Duodenal mucosa (tissue), 2 donors: ENCODE measurements at regions not wholly inside any gene's neighbourhood (a gene's known extent, or its start where the extent isn't known, plus 50 kb on each side); places are given as distances from the start of the nearest gene placed in this dataset.

Experiments used
- H3K27ac ChIP-seq: one replicate; pipeline ENCODE4 v1.7.0; 2013; ENCODE audit warnings: low read depth, low read length
- H3K27me3 ChIP-seq, 2 donors: one replicate each; pipeline ENCODE4 v1.7.0; 2013; ENCODE audit warnings: low read length in 2 of 2, control low read depth in 1 of 2; ENCODE audit not compliant: insufficient read depth in 2 of 2, control insufficient read depth in 1 of 2
- H3K36me3 ChIP-seq, 2 donors: one replicate each; pipeline ENCODE4 v1.7.0; 2013; ENCODE audit warnings: low read length in 2 of 2, control low read depth in 1 of 2; ENCODE audit not compliant: insufficient read depth in 2 of 2, control insufficient read depth in 1 of 2
- H3K4me1 ChIP-seq, 2 donors: one replicate each; pipeline ENCODE4 v1.7.0; 2013; ENCODE audit warnings: low read length in 2 of 2, control low read depth in 1 of 2; ENCODE audit not compliant: insufficient read depth in 2 of 2, control insufficient read depth in 1 of 2
- H3K4me3 ChIP-seq, 2 donors: one replicate each; pipeline ENCODE4 v1.7.0; 2013; ENCODE audit warnings: low read length in 2 of 2, low read depth in 1 of 2
- H3K9ac ChIP-seq, 2 donors: one replicate each; pipeline ENCODE4 v1.7.0; 2013; ENCODE audit warnings: low read length in 2 of 2, low read depth in 1 of 2
- H3K9me3 ChIP-seq, 2 donors: one replicate each; pipeline ENCODE4 v1.7.0; 2013; ENCODE audit warnings: low read length in 2 of 2, control low read depth in 1 of 2; ENCODE audit not compliant: control insufficient read depth in 1 of 2

- Histone ChIP-seq H3K9me3 (no peaks in the 10 kb centered on the region), H3K27me3 (no peaks in the 10 kb centered on the region), H3K9ac (no peak overlapping the region), H3K4me1 (no peaks in the 10 kb centered on the region), H3K36me3 (no peaks in the 10 kb centered on the region), H3K4me3 (no peak overlapping the region), H3K27ac (no peak overlapping the region)
These were observed 782.7 kb upstream of the CELF2 start for GRCh38 chr10:10235003-10235402.

- Histone ChIP-seq H3K9ac (no peak overlapping the region), H3K27ac (no peak overlapping the region), H3K4me1 (no peaks in the 10 kb centered on the region)
These were observed 770.1 kb upstream of the CELF2 start for GRCh38 chr10:10247585-10247984.

DNA sequence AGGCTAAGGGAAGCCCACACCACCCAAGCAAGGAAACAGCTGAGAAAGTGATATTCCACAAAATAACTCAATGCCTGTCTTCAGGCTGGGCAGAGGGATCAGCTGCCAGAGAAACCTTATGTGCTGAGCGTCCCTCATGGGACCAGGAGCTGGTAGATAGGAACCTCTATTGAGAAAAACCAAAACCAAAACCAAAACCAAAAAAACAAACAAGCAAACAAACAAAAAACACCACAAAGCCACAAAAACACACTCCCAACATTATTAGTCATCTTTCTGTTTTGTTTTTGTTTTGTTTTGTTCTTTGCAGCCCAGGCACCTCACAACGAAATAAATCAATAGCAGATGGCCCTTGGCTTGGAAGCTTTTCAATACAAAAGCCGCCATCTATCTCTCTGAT, 760.8 kb upstream of the CELF2 start:
- Histone ChIP-seq H3K4me1 (no peaks in the 10 kb centered on the region), H3K9me3 (peaks cover 0 to 7% of the 10 kb centered on the region in 2 donors)

More at GRCh38 chr10:10247585-10247984, 770.1 kb upstream of the CELF2 start:
- no peaks in the 10 kb centered on the region for H3K27me3 ChIP-seq
- H3K36me3 ChIP-seq, result no peaks in the 10 kb centered on the region
- no peak overlapping the region for H3K4me3 ChIP-seq
- no peaks in the 10 kb centered on the region for H3K9me3 ChIP-seq

GRCh38 chr10:10259013-10259412, 758.7 kb upstream of the CELF2 start:
- no peak overlapping the region for H3K4me3 ChIP-seq
- peaks cover 0 to 7% of the 10 kb centered on the region in 2 donors for H3K9me3 ChIP-seq
- no peak overlapping the region for H3K27ac ChIP-seq
- no peaks in the 10 kb centered on the region for H3K36me3 ChIP-seq
- H3K27me3 ChIP-seq, result no peaks in the 10 kb centered on the region
- H3K4me1 ChIP-seq, result no peaks in the 10 kb centered on the region
- H3K9ac ChIP-seq, result no peak overlapping the region

More for the DNA sequence above, 760.8 kb upstream of the CELF2 start:
- H3K9ac ChIP-seq, result no peak overlapping the region
- H3K27ac ChIP-seq, result no peak overlapping the region
- no peaks in the 10 kb centered on the region for H3K27me3 ChIP-seq
- no peak overlapping the region for H3K4me3 ChIP-seq
- H3K36me3 ChIP-seq, result no peaks in the 10 kb centered on the region

GRCh38 chr10:10270126-10271050, 747.3 kb upstream of the CELF2 start:
- no peak overlapping the region for H3K9ac ChIP-seq

DNA sequence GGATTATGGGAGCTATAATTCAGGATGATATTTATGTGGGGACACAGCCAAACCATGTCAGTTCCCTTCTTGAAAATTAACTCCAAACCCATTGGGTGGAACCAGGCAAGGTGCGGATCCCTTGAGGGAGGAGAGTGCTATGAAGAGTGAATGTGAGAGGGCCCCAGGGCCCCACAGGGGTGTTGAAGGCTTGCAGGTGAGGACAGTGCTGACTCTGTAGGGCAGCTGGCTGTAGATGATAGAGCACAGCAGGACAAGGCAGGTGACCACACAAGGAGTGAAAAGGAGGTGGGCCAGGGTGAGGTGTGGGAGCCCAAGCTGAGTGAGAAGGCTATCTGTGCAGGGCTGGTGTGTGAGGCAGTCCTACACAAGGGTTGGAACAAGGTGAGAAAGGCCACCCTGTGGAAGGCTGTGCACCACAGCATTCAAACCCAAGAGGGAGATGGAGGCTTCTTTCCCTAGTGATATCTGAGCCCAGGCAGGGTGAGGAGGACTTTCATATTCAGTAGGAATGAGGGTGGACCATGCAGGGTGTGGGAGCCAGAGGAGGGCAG, 746.0 kb upstream of the CELF2 start:
- Histone ChIP-seq H3K36me3 (no peaks in the 10 kb centered on the region), H3K27ac (no peak overlapping the region), H3K27me3 (no peaks in the 10 kb centered on the region), H3K9me3 (no peaks in the 10 kb centered on the region), H3K9ac (no peak overlapping the region), H3K4me1 (no peaks in the 10 kb centered on the region), H3K4me3 (no peak overlapping the region)

More at GRCh38 chr10:10270126-10271050, 747.3 kb upstream of the CELF2 start:
- Histone ChIP-seq H3K36me3 (no peaks in the 10 kb centered on the region), H3K27ac (no peak overlapping the region), H3K4me1 (no peaks in the 10 kb centered on the region), H3K9me3 (no peaks in the 10 kb centered on the region), H3K27me3 (no peaks in the 10 kb centered on the region), H3K4me3 (no peak overlapping the region)

- no peak overlapping the region for H3K4me3 ChIP-seq
- H3K27me3 ChIP-seq, result no peaks in the 10 kb centered on the region
- H3K4me1 ChIP-seq, result no peaks in the 10 kb centered on the region
- no peaks in the 10 kb centered on the region for H3K9me3 ChIP-seq
- H3K27ac ChIP-seq, result no peak overlapping the region
- no peak overlapping the region for H3K9ac ChIP-seq
- H3K36me3 ChIP-seq, result no peaks in the 10 kb centered on the region
These were observed 744.0 kb upstream of the CELF2 start for GRCh38 chr10:10273661-10274060.

- H3K9ac ChIP-seq, result no peak overlapping the region
- no peaks in the 10 kb centered on the region for H3K4me1 ChIP-seq
- no peak overlapping the region for H3K4me3 ChIP-seq
- H3K27ac ChIP-seq, result no peak overlapping the region
- H3K9me3 ChIP-seq, result no peaks in the 10 kb centered on the region
- no peaks in the 10 kb centered on the region for H3K36me3 ChIP-seq
- no peaks in the 10 kb centered on the region for H3K27me3 ChIP-seq
These were observed 737.8 kb upstream of the CELF2 start for GRCh38 chr10:10279906-10280305.

GRCh38 chr10:10292501-10292900, 725.2 kb upstream of the CELF2 start:
- Histone ChIP-seq H3K9me3 (no peaks in the 10 kb centered on the region), H3K27me3 (no peaks in the 10 kb centered on the region), H3K4me1 (no peaks in the 10 kb centered on the region), H3K27ac (no peak overlapping the region), H3K4me3 (no peak overlapping the region), H3K36me3 (no peaks in the 10 kb centered on the region), H3K9ac (no peak overlapping the region)

DNA sequence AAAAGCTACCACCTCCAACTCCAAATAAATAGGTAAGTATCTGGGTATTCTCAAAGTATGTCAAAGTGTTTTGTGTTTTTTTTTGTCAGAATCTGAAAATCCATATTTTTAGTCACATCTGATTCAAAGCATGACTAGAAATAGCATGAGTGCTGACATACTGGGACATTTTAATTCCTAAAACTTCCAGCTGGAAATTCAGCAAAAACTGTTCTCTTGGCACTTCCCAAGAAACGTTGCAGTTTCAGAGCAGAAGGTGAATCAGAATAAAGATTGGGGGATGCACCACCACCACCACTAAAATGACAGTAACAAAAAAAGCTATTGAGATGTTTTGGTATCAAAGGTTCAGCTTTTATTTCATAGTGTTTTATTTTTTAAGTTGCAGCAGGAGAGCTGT, 724.6 kb upstream of the CELF2 start:
- Histone ChIP-seq H3K27me3 (no peaks in the 10 kb centered on the region), H3K4me1 (no peaks in the 10 kb centered on the region), H3K9ac (no peak overlapping the region), H3K4me3 (no peak overlapping the region), H3K27ac (no peak overlapping the region), H3K36me3 (no peaks in the 10 kb centered on the region), H3K9me3 (no peaks in the 10 kb centered on the region)
